GM18520 (cell line): ENCODE measurements at regions not wholly inside any gene's neighbourhood (a gene's known extent, or its start where the extent isn't known, plus 50 kb on each side); places are given as distances from the start of the nearest gene placed in this dataset.

Experiments
- ATAC-seq: cut with Tn5 transposase; IDR thresholded peaks from one replicate; pipeline ENCODE4 v1.9.1; 2021; ENCODE audit not compliant: unreplicated experiment

- ATAC-seq = no peak
Measured at GRCh38 chr7:114130866-114131265, 212.1 kb upstream of the PPP1R3A start.

GRCh38 chr7:114128880-114129279 lies 210.1 kb upstream of the PPP1R3A start:
- no peak for ATAC-seq

GRCh38 chr7:114126095-114126494 lies 207.3 kb upstream of the PPP1R3A start:
- ATAC-seq = no peak

GRCh38 chr7:114112806-114113205 lies 194.0 kb upstream of the PPP1R3A start:
- ATAC-seq = no peak

GRCh38 chr7:114110666-114111065 lies 191.9 kb upstream of the PPP1R3A start:
- ATAC-seq = no peak

GRCh38 chr7:114109721-114110120 lies 190.9 kb upstream of the PPP1R3A start:
- no peak for ATAC-seq

GRCh38 chr7:114109304-114109703 lies 190.5 kb upstream of the PPP1R3A start:
- no peak for ATAC-seq

DNA sequence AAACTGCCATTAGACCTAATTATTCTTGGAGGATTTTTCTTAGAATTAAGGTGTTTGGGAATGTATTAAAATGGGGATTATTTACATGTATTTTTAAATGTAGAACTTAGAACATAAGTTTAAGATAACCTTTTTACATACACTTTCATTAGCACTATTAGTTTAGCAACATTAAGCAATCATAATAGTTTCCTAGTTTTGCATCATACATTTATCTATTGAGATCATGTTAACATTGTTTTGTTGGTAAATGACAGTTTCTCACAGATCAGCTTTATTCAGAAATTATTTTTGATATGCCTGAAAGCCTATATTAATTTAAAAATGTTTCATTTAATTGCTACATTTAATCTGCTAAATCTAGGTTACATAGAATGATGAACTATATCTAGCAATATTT lies 189.7 kb upstream of the PPP1R3A start:
- no peak for ATAC-seq

- ATAC-seq = no peak
Measured at GRCh38 chr7:114107522-114107921, 188.7 kb upstream of the PPP1R3A start.

- no peak for ATAC-seq
Measured at GRCh38 chr7:114104035-114104434, 185.2 kb upstream of the PPP1R3A start.

- no peak for ATAC-seq
Measured at GRCh38 chr7:114102996-114103395, 184.2 kb upstream of the PPP1R3A start.

DNA sequence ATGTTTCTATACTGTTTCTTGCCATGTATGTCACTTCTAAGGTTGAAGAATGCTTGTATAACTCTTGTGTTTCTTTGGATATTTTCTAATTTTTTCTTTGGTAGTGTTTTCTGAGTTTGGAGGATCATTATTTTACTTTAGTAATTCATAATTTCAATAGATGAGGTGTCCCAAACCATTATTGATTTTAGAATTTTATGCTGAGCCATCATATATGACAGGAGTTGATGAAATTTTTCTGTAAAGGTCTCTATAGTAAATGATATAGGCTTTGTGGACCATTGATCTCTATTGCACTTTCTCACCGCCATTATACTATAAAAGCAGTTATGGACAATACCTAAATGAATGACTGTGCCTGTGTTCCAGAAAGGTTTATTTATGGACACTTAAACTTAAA lies 183.3 kb upstream of the PPP1R3A start:
- no peak for ATAC-seq

GRCh38 chr7:114100810-114101209 lies 182.0 kb upstream of the PPP1R3A start:
- ATAC-seq = no peak

- ATAC-seq = no peak
Measured at GRCh38 chr7:114099337-114099736, 180.5 kb upstream of the PPP1R3A start.

DNA sequence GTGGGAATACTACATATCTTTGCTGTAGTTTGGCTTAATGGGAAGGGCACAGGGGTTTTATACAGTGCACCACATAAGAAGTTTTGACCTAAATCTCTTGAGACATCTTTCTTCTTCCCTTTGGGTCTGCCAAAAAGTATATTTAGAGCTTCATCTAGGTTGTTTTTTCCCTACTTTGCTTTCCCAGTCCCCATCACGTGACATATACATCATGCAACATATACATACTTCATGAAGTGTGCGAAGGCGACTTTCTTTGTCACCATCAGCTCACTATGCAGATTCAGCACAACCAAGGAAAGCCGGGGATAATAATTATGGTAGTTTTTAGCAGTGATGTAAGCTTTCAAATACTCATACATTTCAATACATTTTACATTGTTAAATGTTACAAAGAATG lies 177.1 kb upstream of the PPP1R3A start:
- no peak for ATAC-seq

DNA sequence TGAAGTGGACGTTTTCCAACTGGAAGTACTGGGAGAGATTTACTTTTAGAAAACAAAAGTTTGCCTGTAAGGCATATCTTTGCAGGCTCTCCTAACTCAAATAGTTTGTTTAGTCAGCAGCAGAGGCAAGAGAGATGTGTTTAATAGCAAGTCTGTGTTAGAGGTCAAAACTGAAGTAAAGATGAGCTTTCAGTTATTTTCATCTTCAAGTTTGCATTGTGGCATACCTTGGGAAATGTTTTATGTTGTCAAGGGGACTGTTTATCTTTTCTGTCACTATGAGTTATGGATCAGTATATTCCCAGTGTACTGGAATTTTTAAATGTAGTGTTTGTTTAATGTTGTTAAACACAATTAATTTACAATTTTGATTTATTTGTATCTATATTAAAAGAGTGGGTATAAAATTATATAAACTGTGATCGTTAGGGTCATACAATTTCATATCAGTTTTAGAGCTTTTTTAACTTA lies 169.7 kb upstream of the PPP1R3A start:
- ATAC-seq = no peak

DNA sequence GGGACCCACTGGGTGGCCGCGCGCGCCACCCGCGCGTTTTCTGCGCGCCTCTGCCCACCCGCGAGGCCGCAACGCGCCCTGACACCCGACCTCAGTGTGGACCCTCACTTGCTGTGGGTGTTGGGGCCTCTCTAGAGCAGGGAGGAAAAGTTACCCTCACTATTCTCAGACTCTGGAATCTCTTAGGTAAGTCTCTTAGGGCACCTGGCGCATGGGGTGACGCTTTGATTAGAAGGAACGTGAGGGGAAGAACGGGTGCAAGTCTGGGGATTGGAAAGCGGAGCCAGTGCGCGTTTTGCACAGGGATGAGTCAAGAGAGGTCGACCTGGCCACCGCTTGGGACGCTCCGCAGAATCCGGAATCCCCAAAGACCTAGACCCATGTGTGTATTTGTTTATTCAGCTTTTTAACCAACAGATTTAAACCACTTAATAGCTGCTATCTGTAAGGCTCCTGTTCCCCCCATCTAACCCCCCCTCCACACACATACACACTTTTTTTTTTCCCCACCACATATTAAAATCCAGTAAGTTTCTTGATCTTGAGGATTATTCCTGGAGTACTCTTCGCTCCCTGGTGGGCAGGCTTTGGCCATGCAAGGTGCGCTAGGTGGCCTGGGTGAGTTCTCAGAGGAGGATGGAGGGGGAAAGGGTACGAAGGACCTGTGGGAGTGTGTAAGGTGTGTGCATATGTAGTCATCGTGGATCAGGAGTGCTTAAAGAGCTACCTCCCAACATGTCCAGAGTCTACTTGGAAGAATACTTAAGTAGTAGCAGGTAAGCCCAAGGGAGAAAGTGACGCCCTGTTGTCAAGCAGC lies 169.1 kb upstream of the PPP1R3A start:
- no peak for ATAC-seq

DNA sequence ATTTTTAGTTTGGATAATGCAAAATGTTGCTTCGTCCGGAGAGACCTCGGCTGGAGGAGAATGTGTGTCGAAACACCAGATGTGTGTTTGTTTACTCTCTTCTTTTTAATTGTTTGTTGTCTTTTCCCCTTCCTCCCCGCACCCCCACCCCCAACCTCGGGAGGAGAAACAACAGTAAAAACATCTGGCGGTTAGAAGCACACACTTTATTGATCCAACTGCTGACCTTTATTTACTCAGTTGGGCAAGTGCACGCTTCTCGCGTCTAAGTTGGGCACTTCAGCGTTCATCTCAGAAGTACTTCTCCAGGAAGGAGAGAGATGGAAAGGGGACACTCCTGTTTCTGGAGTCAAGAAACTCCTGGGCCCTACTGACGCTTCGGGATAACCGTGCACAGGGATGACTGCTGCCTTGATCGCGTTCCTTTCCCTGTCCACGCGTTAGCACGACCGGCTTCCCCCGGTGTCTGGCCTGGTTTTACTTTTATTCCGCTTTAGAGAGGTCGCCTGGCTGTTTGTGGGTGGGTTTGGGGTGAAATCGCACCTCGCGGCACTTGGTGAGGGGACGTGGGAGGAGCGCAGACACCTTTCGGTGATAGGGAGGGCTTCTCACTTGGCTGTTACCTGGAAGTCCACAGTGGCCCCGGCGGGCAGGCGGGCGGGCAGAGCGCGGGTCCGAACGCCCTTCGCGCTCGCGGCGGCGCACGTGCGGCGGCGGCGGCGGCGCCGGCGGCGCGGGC lies 168.3 kb upstream of the PPP1R3A start:
- no peak for ATAC-seq

- ATAC-seq = no peak
Measured at GRCh38 chr7:114086537-114086913, 167.7 kb upstream of the PPP1R3A start.

DNA sequence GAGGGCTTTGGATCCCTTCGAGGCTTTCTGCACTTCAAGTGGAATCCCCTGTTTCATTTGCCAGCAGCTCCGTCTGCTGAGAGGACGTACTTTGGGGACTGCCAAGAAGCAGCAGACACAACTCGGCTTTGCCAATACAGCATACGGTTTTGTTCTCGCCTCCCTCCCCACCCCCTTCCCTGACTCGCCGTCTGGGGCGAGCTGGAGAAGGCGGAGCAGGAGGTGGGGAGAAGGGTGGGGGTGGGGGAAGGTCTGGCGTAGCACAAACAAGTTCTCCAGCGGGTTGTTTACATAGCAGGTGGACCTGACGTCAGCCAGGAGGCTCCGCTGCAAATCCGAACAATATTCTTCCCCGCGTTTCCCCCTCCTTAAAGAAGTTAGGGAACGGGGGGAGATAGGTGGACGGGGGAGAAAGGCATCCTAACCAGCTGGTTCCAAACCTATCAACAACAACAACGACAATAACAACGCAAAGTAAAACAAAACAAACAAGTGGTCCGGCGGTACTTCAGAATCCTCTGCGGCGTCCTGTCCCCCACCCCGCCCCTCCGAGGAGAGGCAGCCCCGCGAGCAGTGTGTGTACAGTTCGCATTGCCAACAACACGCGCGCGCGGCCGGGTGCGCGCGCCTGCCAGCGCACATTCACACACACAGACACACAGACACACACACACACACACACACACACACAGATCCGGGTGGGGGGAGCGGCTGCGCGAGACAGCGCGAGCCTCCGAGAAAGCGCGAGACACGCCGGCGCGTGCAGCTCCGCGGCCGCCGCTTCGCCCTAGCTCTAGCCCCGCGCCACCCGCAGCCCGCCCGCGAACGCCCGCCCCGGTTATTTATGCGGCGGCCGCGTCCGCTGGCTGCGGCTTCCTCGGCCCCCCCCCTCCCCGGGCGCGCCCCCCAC lies 167.0 kb upstream of the PPP1R3A start:
- ATAC-seq = no peak

DNA sequence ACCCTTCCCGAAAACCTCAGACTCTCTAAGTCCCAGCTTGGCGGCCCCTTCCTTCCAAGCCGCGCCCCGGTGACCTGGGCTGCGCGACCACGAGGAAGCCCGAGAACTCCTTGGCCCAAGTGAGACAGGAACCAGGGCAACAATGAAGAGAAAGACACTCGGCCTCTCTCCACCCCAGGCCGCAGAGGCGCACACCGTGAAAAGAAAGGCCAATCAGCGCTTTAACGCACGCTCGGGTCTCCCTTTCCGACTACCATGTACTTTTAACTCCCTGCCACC lies 166.4 kb upstream of the PPP1R3A start:
- ATAC-seq = no peak
